ENCODE measurements at regions not wholly inside any gene's neighbourhood (a gene's known extent, or its start where the extent isn't known, plus 50 kb on each side); places are given as distances from the start of the nearest gene placed in this dataset.

DNA sequence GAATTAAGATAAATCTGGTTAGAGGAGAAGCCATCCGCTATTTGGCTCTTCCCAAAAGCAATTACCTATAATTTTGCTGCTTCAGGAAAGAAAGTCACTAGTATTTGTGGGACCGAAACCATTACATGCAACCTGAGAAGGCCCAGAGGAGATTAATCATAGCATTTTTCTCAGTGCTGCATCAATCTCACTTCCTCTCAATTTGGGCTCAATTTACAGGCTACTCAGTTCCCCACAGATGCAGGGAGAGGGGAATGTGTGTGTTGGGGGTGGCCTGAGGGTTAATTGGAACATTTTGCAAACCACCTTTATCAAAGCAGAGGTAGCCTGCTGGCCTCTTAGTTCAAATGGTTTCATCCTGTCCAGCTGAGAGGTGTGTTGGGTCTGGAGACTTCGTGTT, 394.7 kb upstream of the ASIC2 start:
- Histone ChIP-seq H3K4me3 (no peak overlapping the region), H3K27ac (no peak overlapping the region), H3K4me1 (no peaks in the 10 kb centered on the region), H3K9me3 (peaks cover 0 to 6% of the 10 kb centered on the region in 2 donors), H3K36me3 (no peaks in the 10 kb centered on the region), H3K27me3 (no peaks in the 10 kb centered on the region)
- DNase-seq (ENCODE audit: low spot score): no peak
- TF ChIP-seq, protein P1, sequence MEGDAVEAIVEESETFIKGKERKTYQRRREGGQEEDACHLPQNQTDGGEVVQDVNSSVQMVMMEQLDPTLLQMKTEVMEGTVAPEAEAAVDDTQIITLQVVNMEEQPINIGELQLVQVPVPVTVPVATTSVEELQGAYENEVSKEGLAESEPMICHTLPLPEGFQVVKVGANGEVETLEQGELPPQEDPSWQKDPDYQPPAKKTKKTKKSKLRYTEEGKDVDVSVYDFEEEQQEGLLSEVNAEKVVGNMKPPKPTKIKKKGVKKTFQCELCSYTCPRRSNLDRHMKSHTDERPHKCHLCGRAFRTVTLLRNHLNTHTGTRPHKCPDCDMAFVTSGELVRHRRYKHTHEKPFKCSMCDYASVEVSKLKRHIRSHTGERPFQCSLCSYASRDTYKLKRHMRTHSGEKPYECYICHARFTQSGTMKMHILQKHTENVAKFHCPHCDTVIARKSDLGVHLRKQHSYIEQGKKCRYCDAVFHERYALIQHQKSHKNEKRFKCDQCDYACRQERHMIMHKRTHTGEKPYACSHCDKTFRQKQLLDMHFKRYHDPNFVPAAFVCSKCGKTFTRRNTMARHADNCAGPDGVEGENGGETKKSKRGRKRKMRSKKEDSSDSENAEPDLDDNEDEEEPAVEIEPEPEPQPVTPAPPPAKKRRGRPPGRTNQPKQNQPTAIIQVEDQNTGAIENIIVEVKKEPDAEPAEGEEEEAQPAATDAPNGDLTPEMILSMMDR (IDR thresholded peaks at IDR 0.05): no peak

DNA sequence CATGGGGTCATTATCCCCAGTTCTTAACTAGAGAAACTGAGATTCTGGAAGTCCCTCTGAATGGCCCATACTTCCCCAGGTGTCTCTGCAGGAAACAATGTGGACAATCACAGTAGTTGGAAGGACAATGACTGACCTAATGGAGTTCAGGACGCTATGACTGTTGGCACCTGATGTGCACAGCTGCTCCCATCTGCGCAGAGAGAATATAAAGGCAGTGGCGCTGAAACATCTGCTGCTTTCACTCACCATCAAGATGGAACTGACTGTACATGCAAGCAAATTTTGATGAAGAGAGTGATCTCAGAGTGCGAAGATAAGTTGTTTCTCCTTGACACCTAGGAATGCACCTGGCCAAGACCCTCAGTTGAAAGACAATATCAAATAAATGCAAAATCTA, 395.7 kb upstream of the ASIC2 start:
- no peaks in the 10 kb centered on the region for H3K4me1 ChIP-seq
- H3K27ac ChIP-seq: no peak overlapping the region
- peaks cover 0 to 6% of the 10 kb centered on the region in 2 donors for H3K9me3 ChIP-seq
- TF ChIP-seq, protein P1 (IDR thresholded peaks at IDR 0.05): no peak
- no peak overlapping the region for H3K4me3 ChIP-seq
- DNase-seq (ENCODE audit: low spot score): no peak
- no peaks in the 10 kb centered on the region for H3K36me3 ChIP-seq
- no peaks in the 10 kb centered on the region for H3K27me3 ChIP-seq

DNA sequence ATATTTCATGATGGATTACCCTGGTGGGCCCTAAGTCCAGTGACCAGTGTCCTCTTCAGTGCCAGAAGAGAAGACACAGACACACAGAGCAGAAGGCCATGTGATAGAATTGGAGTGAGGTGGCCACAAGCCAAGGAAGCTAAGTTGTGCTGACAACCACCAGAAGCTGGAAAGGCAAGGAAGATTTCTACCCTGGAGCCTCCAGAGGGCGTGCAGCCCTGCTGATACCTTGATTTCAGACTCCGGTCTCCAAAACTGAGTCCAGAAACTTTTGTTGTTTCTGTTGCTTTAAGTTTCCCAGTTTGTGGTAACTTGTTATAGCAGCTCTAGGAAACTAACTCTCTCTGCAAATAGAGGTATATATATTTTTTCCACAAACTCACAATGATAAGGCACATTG, 396.6 kb upstream of the ASIC2 start:
- no peak for DNase-seq (ENCODE audit: low spot score)
- Histone ChIP-seq H3K27me3 (no peaks in the 10 kb centered on the region), H3K4me3 (no peak overlapping the region), H3K36me3 (no peaks in the 10 kb centered on the region), H3K27ac (no peak overlapping the region), H3K9me3 (peaks cover 0 to 6% of the 10 kb centered on the region in 2 donors), H3K4me1 (no peaks in the 10 kb centered on the region)
- TF ChIP-seq, protein P1 (IDR thresholded peaks at IDR 0.05): no peak

DNA sequence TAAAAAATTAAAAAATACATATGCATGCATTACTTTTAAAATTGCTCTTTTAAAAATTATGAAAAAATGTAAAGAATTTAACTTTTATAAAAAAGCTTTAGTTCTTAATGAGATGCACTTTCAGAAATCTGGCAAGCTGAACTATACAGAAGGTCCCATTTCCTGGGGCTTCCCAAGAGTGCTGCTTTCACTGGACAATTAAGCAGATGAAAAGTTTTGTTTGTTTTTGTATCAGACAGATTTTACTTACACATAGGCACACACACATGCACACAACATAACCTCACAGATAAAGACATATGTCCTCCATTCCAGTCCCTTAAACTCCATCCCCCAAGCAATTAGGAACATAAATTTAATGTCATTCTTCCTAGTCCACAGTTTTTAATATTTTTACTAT, 402.3 kb upstream of the ASIC2 start:
- TF ChIP-seq, protein P1 (IDR thresholded peaks at IDR 0.05): no peak
- Histone ChIP-seq H3K27me3 (no peaks in the 10 kb centered on the region), H3K4me1 (no peaks in the 10 kb centered on the region), H3K27ac (no peak overlapping the region), H3K36me3 (no peaks in the 10 kb centered on the region), H3K4me3 (no peak overlapping the region), H3K9me3 (no peaks in the 10 kb centered on the region)
- DNase-seq (ENCODE audit: low spot score): no peak

DNA sequence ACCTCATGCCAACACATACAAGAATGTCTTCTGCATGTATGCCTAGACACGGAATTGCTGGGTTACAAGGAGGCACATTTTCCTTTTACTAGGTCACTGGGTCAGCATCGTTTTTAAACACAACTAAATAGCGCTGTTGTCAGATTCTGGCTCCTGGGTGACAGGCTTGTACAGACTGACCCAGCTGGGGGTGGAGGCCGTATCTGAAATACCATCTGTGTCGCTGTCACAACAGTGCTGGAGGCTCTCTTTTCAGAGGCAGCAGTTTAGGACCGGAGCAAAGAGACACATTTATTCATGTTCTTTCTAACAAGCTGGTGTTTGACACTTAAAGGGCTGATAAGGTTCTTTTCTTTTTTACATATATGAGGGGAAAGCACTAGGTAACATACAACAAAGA, 403.0 kb upstream of the ASIC2 start:
- H3K9me3 ChIP-seq: no peaks in the 10 kb centered on the region
- H3K27ac ChIP-seq: no peak overlapping the region
- no peak for DNase-seq (ENCODE audit: low spot score)
- no peaks in the 10 kb centered on the region for H3K27me3 ChIP-seq
- TF ChIP-seq, protein P1 (IDR thresholded peaks at IDR 0.05): no peak
- no peak overlapping the region for H3K4me3 ChIP-seq
- H3K4me1 ChIP-seq: no peaks in the 10 kb centered on the region
- no peaks in the 10 kb centered on the region for H3K36me3 ChIP-seq

DNA sequence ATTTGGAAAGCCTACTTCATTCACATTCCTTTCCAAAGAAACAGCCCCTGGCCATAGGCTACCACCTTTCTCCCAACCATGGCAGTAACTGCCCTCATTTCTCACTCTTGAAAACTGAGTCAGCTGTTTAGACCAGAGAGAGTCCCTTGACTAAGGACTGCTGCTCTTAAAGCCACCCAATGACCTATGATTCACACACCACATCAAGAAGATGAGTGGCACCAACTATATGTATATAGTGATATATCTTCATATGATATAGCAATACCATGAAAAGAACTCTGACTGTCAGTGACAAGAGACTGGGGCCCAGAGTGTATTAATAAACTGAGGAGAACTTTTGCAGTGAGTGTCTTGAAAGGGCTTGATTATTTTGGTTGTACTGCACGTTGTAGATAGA, 404.5 kb upstream of the ASIC2 start:
- Histone ChIP-seq H3K4me1 (no peaks in the 10 kb centered on the region), H3K36me3 (no peaks in the 10 kb centered on the region), H3K27ac (no peak overlapping the region), H3K4me3 (no peak overlapping the region), H3K27me3 (no peaks in the 10 kb centered on the region), H3K9me3 (no peaks in the 10 kb centered on the region)
- no peak for DNase-seq (ENCODE audit: low spot score)
- TF ChIP-seq, protein P1 (IDR thresholded peaks at IDR 0.05): no peak
